SK-N-SH (cell line): ENCODE measurements at regions not wholly inside any gene's neighbourhood (a gene's known extent, or its start where the extent isn't known, plus 50 kb on each side); places are given as distances from the start of the nearest gene placed in this dataset.

Experiments used
- CTCF ChIA-PET: fragments of 300-600, 350-600 bp; formaldehyde crosslinking; extraction: SDS; loops from one replicate; lab custom pipeline; 2021; lab: Yijun Ruan, JAX
- POLR2A ChIA-PET: fragments of 350-600 bp; sonication (Branson Sonifier 250); formaldehyde crosslinking; extraction: SDS; loops from one replicate; lab custom pipeline; 2020; ENCODE audit warnings: antibody characterized with exemption, inconsistent platforms; lab: Yijun Ruan, JAX
- DNase-seq: peaks from one replicate; pipeline ENCODE4 v3.0.0; 2012
- H2AFZ ChIP-seq: fragments of 200-600 bp; sonication (generic); 2 replicates; pipeline ENCODE4 v1.8.1; 2016; ENCODE audit warnings: antibody characterized with exemption, mild to moderate bottlenecking, low read depth
- H3F3A ChIP-seq: fragments of 200-600 bp; sonication (generic); replicated peaks from 2 replicates; pipeline ENCODE3; 2016; ENCODE audit warnings: antibody characterized with exemption, mild to moderate bottlenecking; ENCODE audit not compliant: insufficient read depth
- H3K27ac ChIP-seq, 2 experiments: fragments of 200-500 bp in 1 of 2; fragments of 200-600 bp in 1 of 2; sonication (Bioruptor generic) in 1 of 2; sonication (generic), shearing (Covaris generic) in 1 of 2; 2 replicates each; pipeline versions ENCODE4 v1.5.1 to v1.6.1; 2014 to 2016; ENCODE audit warnings: low read depth in 2 of 2, inconsistent platforms in 1 of 2, low read length in 1 of 2, mild to moderate bottlenecking in 1 of 2, mixed read lengths in 1 of 2
- H3K27me3 ChIP-seq: fragments of 200-600 bp; sonication (generic), shearing (Covaris generic); 2 replicates; pipeline ENCODE4 v1.6.1; 2016; ENCODE audit warnings: mixed run types; ENCODE audit not compliant: insufficient read depth
- H3K36me3 ChIP-seq, 2 experiments: fragments of 200-500 bp in 1 of 2; fragments of 200-600 bp in 1 of 2; sonication (Bioruptor generic) in 1 of 2; sonication (generic) in 1 of 2; replicated peaks in 1 of 2; 2 replicates each; pipeline versions ENCODE3 to v1.5.1; 2014 to 2016; ENCODE audit warnings: low read length in 1 of 2, mild to moderate bottlenecking in 1 of 2; ENCODE audit not compliant: insufficient read depth in 2 of 2, control insufficient read depth in 1 of 2
- H3K4me1 ChIP-seq, 2 experiments: fragments of 200-500 bp in 1 of 2; fragments of 200-600 bp in 1 of 2; sonication (Bioruptor generic) in 1 of 2; sonication (generic), shearing (Covaris generic) in 1 of 2; 2 replicates each; pipeline versions ENCODE4 v1.5.1 to v1.6.1; 2014 to 2016; ENCODE audit warnings: low read depth in 1 of 2, low read length in 1 of 2, mixed run types in 1 of 2; ENCODE audit not compliant: insufficient read depth in 2 of 2, control insufficient read depth in 1 of 2
- H3K4me2 ChIP-seq: fragments of 200-600 bp; sonication (generic), shearing (Covaris generic); 2 replicates; pipeline ENCODE4 v1.6.1; 2017; ENCODE audit warnings: mixed run types
- H3K4me3 ChIP-seq, 2 experiments: fragments of 200-500 bp in 1 of 2; fragments of 200-600 bp in 1 of 2; sonication (Bioruptor generic) in 1 of 2; sonication (generic), shearing (Covaris generic) in 1 of 2; 2 replicates each; pipeline versions ENCODE4 v1.5.1 to v1.8.1; 2014 to 2016; ENCODE audit warnings: low read depth in 2 of 2, inconsistent platforms in 1 of 2, low read length in 1 of 2, mild to moderate bottlenecking in 1 of 2, mixed read lengths in 1 of 2, moderate library complexity in 1 of 2
- H3K79me2 ChIP-seq: fragments of 200-600 bp; sonication (generic); 2 replicates; pipeline ENCODE4 v1.8.1; 2017; ENCODE audit warnings: mild to moderate bottlenecking; ENCODE audit not compliant: insufficient read depth
- H3K9ac ChIP-seq: fragments of 200-600 bp; sonication (generic); 2 replicates; pipeline ENCODE4 v1.6.1; 2017; ENCODE audit warnings: mixed run types
- H3K9me2 ChIP-seq: fragments of 200-600 bp; sonication (generic); 2 replicates; pipeline ENCODE4 v1.6.1; 2017; ENCODE audit warnings: mixed run types
- H3K9me3 ChIP-seq: fragments of 200-600 bp; sonication (generic); 2 replicates; pipeline ENCODE4 v1.6.1; 2017; ENCODE audit warnings: mixed run types, mild to moderate bottlenecking, moderate library complexity
- H4K20me1 ChIP-seq: fragments of 200-600 bp; sonication (generic); 2 replicates; pipeline ENCODE4 v1.6.1; 2017; ENCODE audit warnings: mild to moderate bottlenecking, mixed run types; ENCODE audit not compliant: insufficient read depth
- CTCF ChIP-seq: fragments of 200-600 bp; sonication (generic); IDR thresholded peaks from 2 replicates; pipeline ENCODE4 v1.6.1; 2017; ENCODE audit warnings: antibody characterized with exemption, mild to moderate bottlenecking, moderate library complexity
- PBX3 ChIP-seq: IDR thresholded peaks from 2 replicates; pipeline ENCODE4; 2012
- RCOR1 ChIP-seq: fragments of 150-350 bp; IDR thresholded peaks from 2 replicates; pipeline ENCODE4 v1.6.1; 2017; ENCODE audit warnings: antibody characterized with exemption, low read length
- SIN3A ChIP-seq: IDR thresholded peaks from 2 replicates; pipeline ENCODE4 v1.6.1; 2012; ENCODE audit warnings: low read depth, mild to moderate bottlenecking, low read length, moderate library complexity, borderline replicate concordance
- WGBS: methylation state at CpG from one replicate; pipeline ENCODE4 v1.1.6; 2017; ENCODE audit warnings: low lambda C conversion rate; 5-methylcytosine and 5-hydroxymethylcytosine counted together

GRCh38 chr5:2196416-2196815, 313.7 kb upstream of the IRX4 start:
- no peaks in the 10 kb centered on the region for H4K20me1 ChIP-seq
- H3K9ac ChIP-seq: no peak overlapping the region
- DNase-seq: no peak
- no peak for TF ChIP-seq PBX3
- H3K4me2 ChIP-seq: no peak overlapping the region
- H2AFZ ChIP-seq: no peak overlapping the region
- no peaks in the 10 kb centered on the region for H3K79me2 ChIP-seq
- WGBS: 3% methylated on average over 4 of the region's 9 CpGs
- ChIA-PET CTCF (no interaction called here), POLR2A (no interaction called here)
- no peaks in the 10 kb centered on the region for H3K9me2 ChIP-seq
- no peaks in the 10 kb centered on the region for H3K4me1 ChIP-seq
- no peak overlapping the region for H3K4me3 ChIP-seq
- peaks cover 33% of the 10 kb centered on the region for H3K27me3 ChIP-seq
- H3K27ac ChIP-seq: no peak overlapping the region
- no peaks in the 10 kb centered on the region for H3K36me3 ChIP-seq
- H3F3A ChIP-seq: no peaks in the 10 kb centered on the region
- H3K9me3 ChIP-seq: no peaks in the 10 kb centered on the region

- H4K20me1 ChIP-seq: no peaks in the 10 kb centered on the region
- no peaks in the 10 kb centered on the region for H3K79me2 ChIP-seq
- H3K4me3 ChIP-seq: no peak overlapping the region
- TF ChIP-seq SIN3A (no peak), RCOR1 (no peak)
- TF ChIP-seq, all 33 proteins: peak for 0
- Histone ChIP-seq H3K27ac (no peak overlapping the region), H3K9me2 (no peaks in the 10 kb centered on the region), H2AFZ (no peak overlapping the region), H3K9me3 (no peaks in the 10 kb centered on the region), H3K4me1 (no peaks in the 10 kb centered on the region), H3K9ac (no peak overlapping the region), H3F3A (no peaks in the 10 kb centered on the region), H3K4me2 (no peak overlapping the region), H3K27me3 (peaks cover 25% of the 10 kb centered on the region), H3K36me3 (no peaks in the 10 kb centered on the region)
- ChIA-PET CTCF (no interaction called here), POLR2A (no interaction called here)
- no peak for DNase-seq
- 0% methylated on average over 2 of the region's 2 CpGs for WGBS
Measured at GRCh38 chr5:2194949-2195348, 312.2 kb upstream of the IRX4 start.

GRCh38 chr5:2194236-2194555, 311.5 kb upstream of the IRX4 start:
- TF ChIP-seq CTCF: no peak
- POLR2A ChIA-PET: no interaction called here

More at GRCh38 chr5:2194236-2194555, 311.5 kb upstream of the IRX4 start:
- Histone ChIP-seq H3K4me1 (no peaks in the 10 kb centered on the region), H3F3A (no peaks in the 10 kb centered on the region), H3K4me3 (no peak overlapping the region), H4K20me1 (no peaks in the 10 kb centered on the region), H3K9me2 (no peaks in the 10 kb centered on the region), H3K27me3 (peaks cover 17% of the 10 kb centered on the region), H3K4me2 (no peak overlapping the region), H3K36me3 (no peaks in the 10 kb centered on the region), H3K79me2 (no peaks in the 10 kb centered on the region), H3K27ac (no peak overlapping the region), H3K9ac (no peak overlapping the region), H2AFZ (no peak overlapping the region), H3K9me3 (no peaks in the 10 kb centered on the region)
- CTCF ChIA-PET: no interaction called here
- no peak for DNase-seq
- 6% methylated on average over 4 of the region's 6 CpGs for WGBS
